ENCODE measurements at regions not wholly inside any gene's neighbourhood (a gene's known extent, or its start where the extent isn't known, plus 50 kb on each side); places are given as distances from the start of the nearest gene placed in this dataset.

- DNase-seq (peak in 3 of 5 donors; percentile 44 to 74 (median 63)), FAIRE-seq (no peak)
- Histone ChIP-seq H3K36me3 (ENCODE audit: control insufficient read depth in 2 of 3, insufficient read depth in 3 of 3, low read length in 3 of 3) (no peaks in the 10 kb centered on the region), H3K9me3 (ENCODE audit: control insufficient read depth in 2 of 3, insufficient read depth in 1 of 3, low read length in 3 of 3) (no peaks in the 10 kb centered on the region), H3K4me1 (ENCODE audit: control insufficient read depth in 2 of 3, insufficient read depth in 2 of 3, low read depth in 1 of 3, low read length in 3 of 3) (no peaks in the 10 kb centered on the region), H3K27ac (ENCODE audit: low read depth in 2 of 2, low read length in 2 of 2) (no peak overlapping the region), H3K4me3 (ENCODE audit: low read length in 3 of 3) (no peak overlapping the region), H3K9ac (ENCODE audit: low read length in 3 of 3) (no peak overlapping the region), H3K27me3 (ENCODE audit: control insufficient read depth, insufficient read depth, low read length) (no peaks in the 10 kb centered on the region)
- intact Hi-C loops (cut with DNase I) = no loop called here
- no peak for TF ChIP-seq CTCF (IDR thresholded peaks at IDR 0.05; ENCODE audit: borderline replicate concordance, extremely low read depth, insufficient read depth)
These were observed 313.4 kb downstream of the BUD13 start for GRCh38 chr11:116459185-116460045.

- H3K27ac ChIP-seq (ENCODE audit: low read depth in 2 of 2, low read length in 2 of 2) = no peak overlapping the region
- no peaks in the 10 kb centered on the region for H3K9me3 ChIP-seq (ENCODE audit: control insufficient read depth in 2 of 3, insufficient read depth in 1 of 3, low read length in 3 of 3)
- H3K27me3 ChIP-seq (ENCODE audit: control insufficient read depth, insufficient read depth, low read length) = no peaks in the 10 kb centered on the region
- no peak overlapping the region for H3K4me3 ChIP-seq (ENCODE audit: low read length in 3 of 3)
- no peak for DNase-seq
- intact Hi-C loops (cut with DNase I) = no loop called here
- no peak overlapping the region for H3K9ac ChIP-seq (ENCODE audit: low read length in 3 of 3)
- no peaks in the 10 kb centered on the region for H3K36me3 ChIP-seq (ENCODE audit: control insufficient read depth in 2 of 3, insufficient read depth in 3 of 3, low read length in 3 of 3)
- FAIRE-seq = no peak
- no peak for TF ChIP-seq CTCF (IDR thresholded peaks at IDR 0.05; ENCODE audit: borderline replicate concordance, extremely low read depth, insufficient read depth)
- no peaks in the 10 kb centered on the region for H3K4me1 ChIP-seq (ENCODE audit: control insufficient read depth in 2 of 3, insufficient read depth in 2 of 3, low read depth in 1 of 3, low read length in 3 of 3)
These were observed 314.2 kb downstream of the BUD13 start for GRCh38 chr11:116458546-116458945.

GRCh38 chr11:116457336-116458007 is 315.3 kb downstream of the BUD13 start:
- no peak for TF ChIP-seq CTCF (IDR thresholded peaks at IDR 0.05; ENCODE audit: borderline replicate concordance, extremely low read depth, insufficient read depth)
- intact Hi-C loops (cut with DNase I) = no loop called here
- no peak for DNase-seq
- Histone ChIP-seq H3K4me3 (ENCODE audit: low read length in 3 of 3) (no peak overlapping the region), H3K9me3 (ENCODE audit: control insufficient read depth in 2 of 3, insufficient read depth in 1 of 3, low read length in 3 of 3) (no peaks in the 10 kb centered on the region), H3K27me3 (ENCODE audit: control insufficient read depth, insufficient read depth, low read length) (no peaks in the 10 kb centered on the region), H3K36me3 (ENCODE audit: control insufficient read depth in 2 of 3, insufficient read depth in 3 of 3, low read length in 3 of 3) (no peaks in the 10 kb centered on the region), H3K4me1 (ENCODE audit: control insufficient read depth in 2 of 3, insufficient read depth in 2 of 3, low read depth in 1 of 3, low read length in 3 of 3) (no peaks in the 10 kb centered on the region), H3K9ac (ENCODE audit: low read length in 3 of 3) (no peak overlapping the region), H3K27ac (ENCODE audit: low read depth in 2 of 2, low read length in 2 of 2) (no peak overlapping the region)
- no peak for FAIRE-seq
